HG03354 (cell line): ENCODE measurements at regions not wholly inside any gene's neighbourhood (a gene's known extent, or its start where the extent isn't known, plus 50 kb on each side); places are given as distances from the start of the nearest gene placed in this dataset.

Source experiments
- ATAC-seq: cut with Tn5 transposase; IDR thresholded peaks from one replicate; pipeline ENCODE4 v1.9.1; 2021; ENCODE audit warnings: mild to moderate bottlenecking; ENCODE audit not compliant: unreplicated experiment, poor library complexity, severe bottlenecking

GRCh38 chr3:59698091-59698490 is 648.3 kb upstream of the CFAP20DC start:
- ATAC-seq = no peak

- no peak for ATAC-seq
Observed at GRCh38 chr3:59696783-59697182, 647.0 kb upstream of the CFAP20DC start.

GRCh38 chr3:59695860-59696259 is 646.0 kb upstream of the CFAP20DC start:
- ATAC-seq = no peak

- no peak for ATAC-seq
Observed at GRCh38 chr3:59692117-59692516, 642.3 kb upstream of the CFAP20DC start.

GRCh38 chr3:59690886-59691285 is 641.1 kb upstream of the CFAP20DC start:
- no peak for ATAC-seq

- no peak for ATAC-seq
Observed at GRCh38 chr3:59688636-59689035, 638.8 kb upstream of the CFAP20DC start.

- ATAC-seq = no peak
Observed at GRCh38 chr3:59685432-59685831, 635.6 kb upstream of the CFAP20DC start.

GRCh38 chr3:59684766-59685165 is 634.9 kb upstream of the CFAP20DC start:
- ATAC-seq = no peak

- ATAC-seq = no peak
Observed at GRCh38 chr3:59680919-59681318, 631.1 kb upstream of the CFAP20DC start.

GRCh38 chr3:59677747-59678702 is 628.2 kb upstream of the CFAP20DC start:
- no peak for ATAC-seq

GRCh38 chr3:59675495-59675894 is 625.7 kb upstream of the CFAP20DC start:
- ATAC-seq = no peak

GRCh38 chr3:59663076-59663850 is 613.4 kb upstream of the CFAP20DC start:
- no peak for ATAC-seq

GRCh38 chr3:59660852-59661625 is 611.2 kb upstream of the CFAP20DC start:
- no peak for ATAC-seq

GRCh38 chr3:59660376-59660775 is 610.6 kb upstream of the CFAP20DC start:
- no peak for ATAC-seq

- ATAC-seq = no peak
Observed at GRCh38 chr3:59659755-59660154, 609.9 kb upstream of the CFAP20DC start.

GRCh38 chr3:59658866-59659265 is 609.0 kb upstream of the CFAP20DC start:
- ATAC-seq = no peak

GRCh38 chr3:59658274-59658673 is 608.4 kb upstream of the CFAP20DC start:
- no peak for ATAC-seq

GRCh38 chr3:59655418-59656015 is 605.7 kb upstream of the CFAP20DC start:
- no peak for ATAC-seq

- ATAC-seq = no peak
Observed at GRCh38 chr3:59654480-59655417, 604.9 kb upstream of the CFAP20DC start.
